ENCODE measurements at regions not wholly inside any gene's neighbourhood (a gene's known extent, or its start where the extent isn't known, plus 50 kb on each side); places are given as distances from the start of the nearest gene placed in this dataset.

DNA sequence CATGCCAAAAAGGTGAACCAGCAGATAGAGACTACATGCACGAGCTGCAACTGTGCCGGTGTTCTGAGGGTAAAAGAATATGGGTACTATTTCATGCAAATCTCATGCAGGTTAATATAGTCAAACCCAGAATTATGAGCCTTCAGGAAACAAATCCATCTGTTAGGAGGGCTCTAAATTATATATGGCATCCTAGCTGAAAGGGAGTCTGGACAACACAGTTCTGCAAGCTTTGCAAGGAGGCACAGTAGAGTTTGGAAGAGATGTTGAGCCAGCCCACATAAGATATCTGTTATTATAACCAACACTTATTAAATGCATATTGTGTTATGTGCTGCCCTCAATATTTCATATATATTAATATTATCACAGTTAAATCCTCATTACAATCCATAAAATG is 50.5 kb upstream of the PALMD start:
- no peak overlapping the region for H3K27ac Mint-ChIP-seq (ENCODE audit: unreplicated experiment)
- DNase-seq (ENCODE audit: low spot score) = no peak
- H3K4me3 Mint-ChIP-seq (ENCODE audit: unreplicated experiment) = no peak overlapping the region
- H3K9me3 Mint-ChIP-seq (ENCODE audit: low read depth) = no peaks in the 10 kb centered on the region
- H3K36me3 Mint-ChIP-seq (ENCODE audit: low read depth) = no peaks in the 10 kb centered on the region
- no peaks in the 10 kb centered on the region for H3K27me3 Mint-ChIP-seq (ENCODE audit: low read depth)
- peaks cover 39% of the 10 kb centered on the region for H3K4me1 Mint-ChIP-seq (ENCODE audit: low read depth)
- no peak for TF ChIP-seq CTCF (IDR thresholded peaks at IDR 0.05)
